ENCODE measurements at regions not wholly inside any gene's neighbourhood (a gene's known extent, or its start where the extent isn't known, plus 50 kb on each side); places are given as distances from the start of the nearest gene placed in this dataset.

- TF ChIP-seq TAF1 (IDR thresholded peaks at IDR 0.05; ENCODE audit: borderline replicate concordance, low read depth, low read length), result no peak
- TF ChIP-seq POLR2AphosphoS5 (IDR thresholded peaks at IDR 0.05; ENCODE audit: low read depth, low read length), result no peak
- TF ChIP-seq POLR2A (IDR thresholded peaks at IDR 0.05; ENCODE audit: low read depth, low read length), result no peak
Observed at GRCh38 chr16:86919578-86920305, 341.4 kb downstream of the FOXL1 start.

Measured in GM12892 (cell line).